HG03095 (cell line): ENCODE measurements at regions not wholly inside any gene's neighbourhood (a gene's known extent, or its start where the extent isn't known, plus 50 kb on each side); places are given as distances from the start of the nearest gene placed in this dataset.

Experiments used
- ATAC-seq: cut with Tn5 transposase; IDR thresholded peaks from one replicate; pipeline ENCODE4 v1.9.1; 2021; ENCODE audit warnings: moderate library complexity; ENCODE audit not compliant: unreplicated experiment

GRCh38 chr20:4521170-4521968, 164.9 kb upstream of the PRNP start:
- no peak for ATAC-seq

GRCh38 chr20:4519534-4519933, 166.7 kb upstream of the PRNP start:
- no peak for ATAC-seq

GRCh38 chr20:4516876-4517275, 169.4 kb upstream of the PRNP start:
- no peak for ATAC-seq

GRCh38 chr20:4513720-4514119, 172.5 kb upstream of the PRNP start:
- ATAC-seq, result no peak

- no peak for ATAC-seq
These were observed 173.2 kb upstream of the PRNP start for GRCh38 chr20:4512891-4513550.

- ATAC-seq, result no peak
These were observed 174.5 kb upstream of the PRNP start for GRCh38 chr20:4511776-4512175.

GRCh38 chr20:4509825-4510522, 176.3 kb upstream of the PRNP start:
- ATAC-seq, result no peak

- no peak for ATAC-seq
These were observed 177.5 kb upstream of the PRNP start for GRCh38 chr20:4508773-4509172.

- ATAC-seq, result no peak
These were observed 179.0 kb upstream of the PRNP start for GRCh38 chr20:4507288-4507719.

- no peak for ATAC-seq
These were observed 181.4 kb upstream of the PRNP start for GRCh38 chr20:4504814-4505213.

- ATAC-seq, result no peak
These were observed 183.5 kb upstream of the PRNP start for GRCh38 chr20:4502756-4503155.

- no peak for ATAC-seq
These were observed 192.9 kb upstream of the PRNP start for GRCh38 chr20:4493386-4493785.

GRCh38 chr20:4491643-4492042, 194.6 kb upstream of the PRNP start:
- no peak for ATAC-seq

- ATAC-seq, result no peak
These were observed 195.5 kb upstream of the PRNP start for GRCh38 chr20:4490606-4491280.

- no peak for ATAC-seq
These were observed 196.2 kb upstream of the PRNP start for GRCh38 chr20:4490045-4490444.

GRCh38 chr20:4488407-4489339, 197.6 kb upstream of the PRNP start:
- no peak for ATAC-seq

GRCh38 chr20:4484379-4484997, 201.8 kb upstream of the PRNP start:
- no peak for ATAC-seq

- no peak for ATAC-seq
These were observed 202.3 kb upstream of the PRNP start for GRCh38 chr20:4483961-4484360.

GRCh38 chr20:4483486-4483885, 202.8 kb upstream of the PRNP start:
- no peak for ATAC-seq

GRCh38 chr20:4480104-4480503, 206.2 kb upstream of the PRNP start:
- no peak for ATAC-seq
